ENCODE measurements at regions not wholly inside any gene's neighbourhood (a gene's known extent, or its start where the extent isn't known, plus 50 kb on each side); places are given as distances from the start of the nearest gene placed in this dataset.
"Not testable (repeated sequence)": the region's sequence is repeated elsewhere in the genome, so short reads cannot be mapped to it uniquely, and the experiment has no call there.

DNA sequence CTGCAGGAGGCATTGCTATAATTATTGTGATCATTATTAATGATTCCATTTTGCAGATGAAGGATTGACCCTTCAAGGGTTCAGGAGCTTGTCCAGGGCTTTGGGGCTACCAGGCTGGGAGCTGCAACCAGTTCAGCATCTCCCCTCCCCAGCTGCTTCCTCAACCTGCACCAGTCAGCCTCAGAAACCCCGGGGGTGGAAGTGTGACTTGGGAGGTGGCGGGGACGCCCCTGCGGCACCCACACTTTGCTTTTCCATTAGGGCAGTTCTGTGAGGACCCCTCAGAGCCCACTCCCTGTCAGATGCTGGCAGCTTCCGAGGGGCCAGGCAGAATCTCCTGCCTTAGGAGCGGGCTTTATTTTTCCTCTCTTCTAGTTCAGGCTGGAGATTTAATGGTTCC is 85.6 kb downstream of the OLFM1 start:
- DNase-seq = no peak

DNA sequence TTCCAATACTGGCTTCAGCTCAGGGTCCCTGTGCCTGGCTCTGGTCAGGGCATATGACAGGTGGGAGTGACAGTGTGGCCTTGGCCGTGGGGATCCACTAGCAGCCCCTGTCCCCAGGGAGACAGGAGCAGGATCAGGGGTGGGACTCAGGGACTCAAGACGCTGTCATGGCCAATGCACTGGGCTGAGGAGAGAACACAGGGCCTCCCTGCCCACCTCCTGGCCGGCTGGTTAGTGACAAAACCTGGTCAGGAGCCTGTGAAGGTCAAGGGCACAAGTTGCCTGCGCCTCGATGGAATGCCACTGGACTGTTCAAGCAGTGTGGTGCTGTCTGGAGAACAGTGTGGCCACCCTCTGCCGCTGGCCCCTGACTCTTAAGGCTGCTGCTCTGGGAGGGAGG is 86.8 kb downstream of the OLFM1 start:
- no peak for DNase-seq

DNA sequence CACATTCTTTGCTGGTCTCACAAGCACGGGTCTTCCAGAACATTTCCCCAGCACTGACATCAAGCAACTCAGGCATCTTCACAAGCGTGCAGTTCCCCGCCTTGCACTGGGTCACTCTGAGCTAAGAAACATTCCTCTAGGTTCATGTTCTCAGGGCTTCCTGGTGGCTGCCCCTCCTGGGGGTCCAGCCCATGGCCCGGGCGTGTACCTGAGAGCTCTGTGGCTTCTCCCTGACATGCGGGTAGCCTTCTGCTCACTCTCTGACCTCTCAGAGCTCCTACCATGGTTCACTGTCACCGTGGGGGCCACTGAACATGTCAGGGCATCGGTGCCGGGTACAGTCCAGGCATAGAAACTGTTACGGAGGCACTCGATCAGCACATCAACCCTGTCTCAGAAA is 87.5 kb downstream of the OLFM1 start:
- no peak for DNase-seq

- no peak for DNase-seq
Measured at GRCh38 chr9:135176284-135176683, 88.8 kb downstream of the OLFM1 start.

- DNase-seq = not testable (repeated sequence)
Measured at GRCh38 chr9:135177562-135177961, 90.1 kb downstream of the OLFM1 start.

DNA sequence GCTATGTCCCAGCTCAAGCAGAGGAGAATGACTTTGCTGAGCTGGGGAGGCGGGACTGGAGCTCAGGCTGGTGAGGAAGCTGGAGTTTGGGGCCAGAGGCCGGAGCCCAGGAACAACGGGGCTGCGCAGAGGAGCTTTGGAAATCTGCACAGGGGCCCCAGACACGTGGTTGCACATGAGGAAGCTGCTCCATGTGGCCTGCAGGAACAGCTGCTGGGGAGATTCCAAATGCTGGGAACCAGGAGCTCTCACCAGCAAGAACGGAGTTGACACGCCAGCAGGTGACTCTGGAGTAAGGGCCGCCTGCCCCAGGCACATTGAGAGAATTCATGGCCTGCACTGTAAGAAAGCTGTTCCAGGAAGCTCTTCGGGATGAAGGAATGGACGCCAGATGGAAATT is 91.0 kb downstream of the OLFM1 start:
- no peak for DNase-seq

GRCh38 chr9:135179041-135179440 is 91.6 kb downstream of the OLFM1 start:
- DNase-seq = no peak

DNA sequence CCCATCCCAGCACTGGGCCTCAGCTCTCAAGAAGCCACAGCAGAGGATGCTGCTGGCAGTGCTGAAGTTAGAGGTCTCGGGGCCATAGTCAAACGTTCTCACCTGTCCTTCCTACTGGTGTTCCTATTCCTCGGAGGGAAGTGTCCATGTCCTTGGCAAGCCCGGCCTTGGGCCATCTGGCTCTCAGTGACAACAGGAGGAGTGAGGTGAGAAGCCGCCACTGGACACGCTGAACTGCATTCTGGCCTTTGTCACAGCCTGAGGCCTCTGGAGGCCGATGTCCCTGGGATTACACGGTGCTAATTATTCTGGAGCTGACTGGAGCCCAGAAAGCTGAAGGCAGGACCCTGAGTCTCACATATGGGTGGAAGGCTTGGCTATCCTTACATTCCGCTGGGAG is 92.5 kb downstream of the OLFM1 start:
- DNase-seq = no peak

DNA sequence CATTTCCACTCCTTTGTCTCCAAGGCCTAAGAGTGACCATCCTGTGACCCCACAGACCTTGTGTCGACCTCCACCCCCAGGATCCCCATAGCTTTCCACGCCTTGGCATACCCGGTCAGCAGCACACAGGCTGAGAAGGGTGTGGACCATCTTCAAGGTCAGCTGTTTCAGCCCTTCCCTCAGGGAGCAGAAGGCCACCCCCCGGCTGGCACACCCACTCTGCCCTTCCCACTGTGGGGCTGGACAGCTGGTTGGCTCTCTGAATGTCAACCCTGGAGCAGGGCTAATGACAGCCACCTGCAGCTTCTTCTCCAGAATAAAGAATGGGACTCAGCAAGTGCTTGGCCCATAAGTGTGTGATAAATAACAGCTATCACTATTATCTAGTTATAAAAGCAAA is 93.1 kb downstream of the OLFM1 start:
- no peak for DNase-seq

GRCh38 chr9:135181336-135181735 is 93.9 kb downstream of the OLFM1 start:
- DNase-seq = no peak

DNA sequence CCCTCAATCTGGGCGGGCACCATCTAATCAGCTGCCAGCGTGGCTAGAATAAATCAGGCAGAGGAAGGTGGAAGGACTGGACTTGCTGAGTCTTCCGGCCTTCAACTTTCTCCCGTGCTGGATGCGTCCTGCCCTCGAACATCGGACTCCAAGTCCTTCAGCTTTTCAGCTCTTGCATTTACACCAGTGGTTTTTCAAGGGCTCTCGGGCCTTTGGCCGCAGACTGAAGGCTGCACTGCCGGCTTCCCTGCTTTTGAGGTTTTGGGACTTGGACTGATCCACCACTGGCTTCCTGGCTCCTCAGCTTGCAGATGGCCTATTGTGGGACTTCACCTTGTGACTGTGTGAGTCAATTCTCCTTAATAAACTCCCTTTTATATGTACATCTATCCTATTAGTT is 94.4 kb downstream of the OLFM1 start:
- DNase-seq = not testable (repeated sequence)

DNA sequence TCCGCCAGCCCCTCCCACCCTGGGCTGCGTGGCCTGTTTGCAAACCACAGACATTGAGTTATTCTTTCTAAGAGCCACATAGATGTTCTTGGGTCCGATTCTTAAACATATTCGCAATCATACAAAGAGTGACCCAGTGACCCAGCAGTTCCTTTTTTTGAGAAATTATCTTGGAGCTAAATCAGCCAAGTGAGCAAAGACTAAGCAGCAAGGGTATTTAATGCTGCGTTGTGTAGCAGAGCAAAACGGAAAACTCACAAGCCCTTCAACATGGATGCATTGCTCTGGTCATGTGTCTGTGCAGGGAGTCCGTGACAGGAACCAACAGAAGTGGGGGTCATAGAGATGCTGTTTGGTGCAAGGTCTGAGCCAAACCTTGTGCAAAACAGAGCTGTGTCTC is 95.6 kb downstream of the OLFM1 start:
- DNase-seq = no peak

DNA sequence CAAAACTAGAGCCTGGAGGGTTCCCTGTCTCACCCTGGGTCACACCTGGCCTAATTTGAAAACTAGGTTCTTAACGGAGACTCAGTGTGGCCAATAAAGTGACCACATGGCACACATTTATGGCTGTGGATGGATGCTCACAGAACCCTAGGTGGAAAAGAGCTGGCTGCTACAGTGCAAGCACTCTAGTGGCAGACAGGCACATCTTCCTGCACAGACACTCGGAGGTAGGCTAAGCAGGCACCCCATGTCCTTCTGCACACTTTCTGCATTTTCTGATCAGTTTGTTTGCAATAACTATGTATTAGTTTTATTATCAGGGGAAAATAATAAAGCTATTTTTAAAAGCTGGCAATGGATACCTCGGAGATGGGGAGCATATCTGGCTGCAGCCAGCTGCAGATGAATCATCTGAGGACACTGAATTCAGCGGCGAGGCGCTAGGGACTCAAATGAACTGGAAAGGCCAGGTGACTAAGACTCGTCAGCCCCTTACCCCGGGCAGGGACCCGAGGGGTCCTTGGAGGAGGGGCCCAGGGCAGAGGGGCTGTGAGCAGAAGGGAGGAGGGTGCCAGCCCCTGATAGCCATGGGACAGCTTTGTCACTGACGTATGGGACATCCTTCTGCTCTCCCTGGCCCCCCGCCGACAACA is 96.2 kb downstream of the OLFM1 start:
- DNase-seq = no peak

DNA sequence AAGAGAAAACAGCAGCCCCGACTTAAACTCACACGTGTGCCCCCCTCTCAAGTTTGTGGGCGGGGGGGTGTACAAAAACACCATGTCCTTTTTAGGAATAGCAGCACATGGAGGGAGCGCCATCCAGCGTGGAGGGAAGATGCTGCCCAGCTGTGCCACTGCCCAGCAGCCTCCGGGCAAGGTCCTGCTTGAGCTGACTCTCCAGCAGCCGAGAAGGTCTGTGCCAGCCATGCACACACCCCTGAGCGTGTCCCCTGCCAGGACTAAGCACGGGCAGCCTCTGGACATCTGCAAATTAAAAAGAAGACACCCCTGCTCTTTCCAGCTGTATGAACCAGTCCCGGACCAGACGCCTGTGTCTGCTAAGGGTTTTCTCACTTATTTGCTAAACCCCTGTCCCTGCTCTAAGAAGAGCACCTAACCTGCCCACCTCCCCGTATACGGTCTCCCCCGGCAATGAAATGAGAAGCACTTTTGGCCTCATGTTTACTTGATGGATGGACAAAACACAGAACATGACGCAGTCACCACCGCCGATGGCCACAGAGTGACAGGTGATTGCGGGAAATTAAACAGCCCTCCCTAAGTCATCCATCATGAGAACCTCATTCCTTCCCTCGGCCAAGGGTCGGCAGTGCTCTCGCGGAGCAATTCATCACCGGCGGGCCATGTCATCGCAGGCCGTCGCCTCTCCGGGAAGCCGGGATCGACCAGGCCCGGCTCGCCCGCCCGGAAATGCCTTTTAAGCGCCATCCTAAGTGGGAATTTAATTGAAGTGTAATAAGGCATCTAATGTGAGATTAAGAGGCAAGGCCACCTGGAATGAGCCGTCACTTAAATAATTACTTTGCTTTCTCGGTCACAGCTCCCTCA is 96.9 kb downstream of the OLFM1 start:
- no peak for DNase-seq

- no peak for DNase-seq
Measured at GRCh38 chr9:135185060-135185459, 97.6 kb downstream of the OLFM1 start.

GRCh38 chr9:135186248-135187164 is 99.0 kb downstream of the OLFM1 start:
- DNase-seq = no peak

- no peak for DNase-seq
Measured at GRCh38 chr9:135187365-135187764, 99.9 kb downstream of the OLFM1 start.

- DNase-seq = no peak
Measured at GRCh38 chr9:135188681-135189151, 101.2 kb downstream of the OLFM1 start.

DNA sequence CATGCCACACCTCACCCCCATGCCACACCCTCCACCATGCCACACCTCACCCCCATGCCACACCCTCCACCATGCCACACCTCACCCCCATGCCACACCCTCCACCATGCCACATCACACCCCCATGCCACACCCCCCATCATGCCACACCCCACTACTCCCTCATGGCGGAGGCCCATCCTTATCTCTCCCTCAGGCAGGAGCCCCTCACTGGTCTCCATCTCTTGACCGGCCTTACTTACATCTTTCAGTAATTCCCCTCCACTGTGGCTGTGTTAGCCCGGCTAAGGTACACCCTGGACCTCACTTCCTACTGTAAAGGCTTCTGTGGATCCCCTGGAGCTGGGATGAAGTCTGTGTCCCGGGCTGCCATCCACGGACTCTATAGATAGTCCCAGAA is 102.0 kb downstream of the OLFM1 start:
- no peak for DNase-seq

- DNase-seq = no peak
Measured at GRCh38 chr9:135190789-135191577, 103.5 kb downstream of the OLFM1 start.

- no peak for DNase-seq
Measured at GRCh38 chr9:135192686-135193085, 105.2 kb downstream of the OLFM1 start.

- DNase-seq = not testable (repeated sequence)
Measured at GRCh38 chr9:135195975-135196374, 108.5 kb downstream of the OLFM1 start.

Measured in activated gamma-delta T cell treated with Interleukin-2 at 50 U/mL for 16 hours (primary cell).